Esophagus squamous epithelium (tissue), 5 donors: ENCODE measurements at regions not wholly inside any gene's neighbourhood (a gene's known extent, or its start where the extent isn't known, plus 50 kb on each side); places are given as distances from the start of the nearest gene placed in this dataset.

ENCODE experiments used
- DNase-seq: peaks from one replicate; lab custom pipeline; 2025; lab: John Stamatoyannopoulos, UW
- H3K27ac ChIP-seq, 4 donors: fragments of 200-600 bp; sonication (generic); one replicate each; pipeline ENCODE4 v1.5.1; 2016 to 2019; ENCODE audit warnings: mild to moderate bottlenecking in 1 of 4
- H3K27me3 ChIP-seq, 4 donors: fragments of 200-600 bp; sonication (generic); 1 replicate in 3 of 4; 2 replicates in 1 of 4; pipeline versions ENCODE4 v1.5.1 to v1.6.0; 2017 to 2021; ENCODE audit warnings: antibody characterized with exemption in 1 of 4
- H3K36me3 ChIP-seq, 3 donors: fragments of 200-600 bp; sonication (generic); one replicate each; pipeline ENCODE4 v1.5.1; 2016 to 2019
- H3K4me1 ChIP-seq, 3 donors: fragments of 200-600 bp; sonication (generic); one replicate each; pipeline ENCODE4 v1.5.1; 2017 to 2019
- H3K4me3 ChIP-seq, 4 donors: fragments of 200-600 bp; sonication (generic); 1 replicate in 3 of 4; 2 replicates in 1 of 4; pipeline ENCODE4 v1.5.1; 2016 to 2019; ENCODE audit warnings: mild to moderate bottlenecking in 2 of 4, moderate library complexity in 1 of 4
- H3K9me3 ChIP-seq, 3 donors: fragments of 200-600 bp; sonication (generic); one replicate each; pipeline ENCODE4 v1.5.1; 2016 to 2019
- POLR2A ChIP-seq, 4 donors: fragments of 450-650 bp; IDR thresholded peaks; one replicate each; pipeline ENCODE4 v1.6.1; 2017; ENCODE audit warnings: antibody characterized with exemption in 4 of 4, mild to moderate bottlenecking in 4 of 4, moderate library complexity in 3 of 4
- WGBS, 2 donors: methylation state at CpG; one replicate each; pipeline ENCODE4 v1.1.5; 2018; 5-methylcytosine and 5-hydroxymethylcytosine counted together
- intact Hi-C: fragments of 100-400 bp; cut with DNase I; formaldehyde crosslinking; loops from one replicate; pipeline ENCODE4 v1.15.0; 2022
- TF ChIP-seq, protein P1 (sequence below), 6 experiments: fragments of 450-650 bp in 4 of 6; fragments of 200-600 bp in 2 of 6; sonication (generic) in 2 of 6; IDR thresholded peaks; one replicate each; pipeline ENCODE4 v1.5.1; 2016 to 2019; ENCODE audit warnings: antibody characterized with exemption in 6 of 6, mild to moderate bottlenecking in 4 of 6, moderate library complexity in 4 of 6
- donor health status: DM: yes; HTN: yes; CAD: no.

- DNase-seq, result no peak
- WGBS, 2 donors, result 0% methylated on average over 1 of the region's 1 CpG
- intact Hi-C loops, result no loop called here
- no peaks in the 10 kb centered on the region for H3K36me3 ChIP-seq
- peaks cover 0 to 12% (median 0%) of the 10 kb centered on the region in 3 donors for H3K9me3 ChIP-seq
- no peaks in the 10 kb centered on the region for H3K4me1 ChIP-seq
- no peak overlapping the region for H3K27ac ChIP-seq
- H3K27me3 ChIP-seq, result peaks cover 0 to 9% (median 0%) of the 10 kb centered on the region in 4 donors
- no peak overlapping the region for H3K4me3 ChIP-seq
- TF ChIP-seq POLR2A (IDR thresholded peaks at IDR 0.05), result no peak
- TF ChIP-seq, protein P1, sequence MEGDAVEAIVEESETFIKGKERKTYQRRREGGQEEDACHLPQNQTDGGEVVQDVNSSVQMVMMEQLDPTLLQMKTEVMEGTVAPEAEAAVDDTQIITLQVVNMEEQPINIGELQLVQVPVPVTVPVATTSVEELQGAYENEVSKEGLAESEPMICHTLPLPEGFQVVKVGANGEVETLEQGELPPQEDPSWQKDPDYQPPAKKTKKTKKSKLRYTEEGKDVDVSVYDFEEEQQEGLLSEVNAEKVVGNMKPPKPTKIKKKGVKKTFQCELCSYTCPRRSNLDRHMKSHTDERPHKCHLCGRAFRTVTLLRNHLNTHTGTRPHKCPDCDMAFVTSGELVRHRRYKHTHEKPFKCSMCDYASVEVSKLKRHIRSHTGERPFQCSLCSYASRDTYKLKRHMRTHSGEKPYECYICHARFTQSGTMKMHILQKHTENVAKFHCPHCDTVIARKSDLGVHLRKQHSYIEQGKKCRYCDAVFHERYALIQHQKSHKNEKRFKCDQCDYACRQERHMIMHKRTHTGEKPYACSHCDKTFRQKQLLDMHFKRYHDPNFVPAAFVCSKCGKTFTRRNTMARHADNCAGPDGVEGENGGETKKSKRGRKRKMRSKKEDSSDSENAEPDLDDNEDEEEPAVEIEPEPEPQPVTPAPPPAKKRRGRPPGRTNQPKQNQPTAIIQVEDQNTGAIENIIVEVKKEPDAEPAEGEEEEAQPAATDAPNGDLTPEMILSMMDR (IDR thresholded peaks at IDR 0.05), result no peak
Observed at GRCh38 chr6:129778793-129779192, 68.8 kb upstream of the ARHGAP18 start.

DNA sequence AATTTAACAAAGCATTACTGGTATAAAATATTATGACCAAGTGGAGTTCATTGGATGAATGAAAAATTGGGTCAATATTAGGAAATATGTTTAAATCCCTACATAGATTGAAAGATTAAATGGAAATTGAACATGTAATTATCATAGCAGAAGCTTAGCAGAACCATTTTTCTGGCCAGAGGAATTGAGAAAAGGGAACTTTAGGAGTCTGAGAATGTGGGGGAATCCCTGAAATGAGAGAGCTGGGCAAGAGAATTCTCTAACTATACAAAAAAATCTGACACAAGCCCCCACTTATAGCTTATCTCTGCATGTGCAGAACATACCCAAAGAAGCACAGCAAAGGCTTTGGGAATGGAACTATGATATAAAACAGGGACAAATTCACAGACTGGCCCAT, 67.4 kb upstream of the ARHGAP18 start:
- no peak for DNase-seq
- no peaks in the 10 kb centered on the region for H3K4me1 ChIP-seq
- intact Hi-C loops, result no loop called here
- no peaks in the 10 kb centered on the region for H3K36me3 ChIP-seq
- H3K27me3 ChIP-seq, result peaks cover 0 to 16% (median 0%) of the 10 kb centered on the region in 4 donors
- H3K9me3 ChIP-seq, result peaks cover 0 to 12% (median 0%) of the 10 kb centered on the region in 3 donors
- no peak overlapping the region for H3K4me3 ChIP-seq
- H3K27ac ChIP-seq, result no peak overlapping the region
- no peak for TF ChIP-seq POLR2A (IDR thresholded peaks at IDR 0.05)
- TF ChIP-seq, protein P1 (IDR thresholded peaks at IDR 0.05), result no peak

DNA sequence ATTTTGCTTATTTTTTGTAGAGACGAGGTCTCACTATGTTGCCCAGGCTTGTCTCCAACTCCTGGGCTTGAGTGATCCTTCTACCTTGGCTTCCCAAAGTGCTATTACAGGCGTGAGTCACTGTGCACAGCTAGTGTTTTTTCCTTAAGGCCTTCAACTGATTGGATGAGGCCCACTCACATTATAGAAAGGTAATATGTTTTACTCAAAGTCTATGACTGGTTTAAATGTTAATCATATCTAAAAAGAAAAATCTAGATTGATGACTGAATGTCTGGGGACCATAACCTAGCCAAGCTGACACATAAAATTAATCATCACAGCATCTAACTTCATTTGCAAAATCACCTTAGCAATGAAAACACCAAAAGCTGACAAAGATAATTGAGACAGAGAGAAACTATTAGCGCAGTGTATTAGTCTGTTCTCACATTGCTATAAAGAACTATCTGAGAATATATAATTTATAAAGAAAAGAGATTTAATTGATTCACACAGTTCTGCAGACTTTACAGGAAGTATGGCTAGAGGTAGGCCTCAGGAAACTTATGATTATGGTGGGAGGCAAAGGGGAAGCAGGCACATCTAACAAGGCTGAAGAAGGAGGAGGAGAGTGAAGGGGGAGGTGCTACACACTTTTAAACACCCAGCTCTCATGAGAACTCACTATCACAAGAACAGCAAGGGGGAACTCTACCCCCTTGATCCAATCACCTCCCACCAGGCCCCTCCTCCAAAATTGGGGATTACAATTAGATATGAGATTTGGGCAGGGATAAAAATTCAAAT, 66.8 kb upstream of the ARHGAP18 start:
- Histone ChIP-seq H3K27ac (no peak overlapping the region), H3K27me3 (peaks cover 0 to 20% (median 0%) of the 10 kb centered on the region in 4 donors), H3K4me1 (no peaks in the 10 kb centered on the region), H3K36me3 (no peaks in the 10 kb centered on the region), H3K9me3 (peaks cover 0 to 12% (median 0%) of the 10 kb centered on the region in 3 donors), H3K4me3 (no peak overlapping the region)
- TF ChIP-seq, protein P1 (IDR thresholded peaks at IDR 0.05), result no peak
- no peak for TF ChIP-seq POLR2A (IDR thresholded peaks at IDR 0.05)
- intact Hi-C loops, result no loop called here
- 80 to 88% methylated on average over 3 of the region's 3 CpGs for WGBS, 2 donors
- no peak for DNase-seq

DNA sequence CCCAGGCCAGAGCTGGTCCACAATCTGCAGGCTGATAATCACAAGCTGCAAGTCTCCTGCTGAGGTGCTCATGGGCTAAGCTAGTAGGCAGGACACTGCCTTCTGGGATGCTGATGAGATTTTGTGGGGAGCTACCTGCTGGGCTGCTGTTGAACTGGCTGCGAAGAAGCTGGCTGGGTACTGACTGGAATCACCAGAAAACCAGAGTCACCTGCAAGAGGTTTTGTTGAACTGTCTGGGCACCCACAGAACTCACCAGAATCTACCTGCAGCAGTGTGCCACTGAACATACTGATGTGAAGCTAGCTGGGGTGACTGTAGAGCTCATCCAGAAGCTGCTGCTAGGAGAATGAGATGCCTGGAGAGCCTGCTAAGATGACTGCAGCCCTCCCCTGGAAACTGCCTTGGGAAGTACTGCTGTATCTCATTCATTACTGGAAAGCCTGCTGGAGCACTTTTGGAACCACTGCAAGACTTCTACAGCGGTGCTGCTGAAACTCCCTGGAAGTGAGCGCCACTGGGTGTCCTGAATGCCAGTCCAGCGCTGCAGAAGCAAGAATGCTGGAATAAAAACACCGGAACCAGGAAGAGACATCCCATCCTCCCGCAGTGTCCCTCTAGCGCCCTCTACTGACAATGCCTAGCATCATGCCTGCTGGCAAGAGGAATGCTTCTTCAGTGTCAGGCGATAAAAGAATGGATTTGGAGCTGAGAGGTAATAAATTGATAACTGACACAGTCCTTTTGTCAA, 64.9 kb upstream of the ARHGAP18 start:
- no peak for DNase-seq
- peaks cover 0 to 37% (median 0%) of the 10 kb centered on the region in 4 donors for H3K27me3 ChIP-seq
- WGBS, 2 donors, result 34 to 35% methylated on average over 4 to 6 of the region's 8 CpGs

More for the DNA sequence above, 64.9 kb upstream of the ARHGAP18 start:
- Histone ChIP-seq H3K36me3 (no peaks in the 10 kb centered on the region), H3K27ac (no peak overlapping the region), H3K4me3 (no peak overlapping the region), H3K9me3 (peaks cover 0 to 12% (median 0%) of the 10 kb centered on the region in 3 donors), H3K4me1 (no peaks in the 10 kb centered on the region)
- intact Hi-C loops, result no loop called here
- no peak for TF ChIP-seq POLR2A (IDR thresholded peaks at IDR 0.05)
- TF ChIP-seq, protein P1 (IDR thresholded peaks at IDR 0.05), result peak; percentile 41 to 84 (median 62)
